A673 (cell line): ENCODE measurements at regions not wholly inside any gene's neighbourhood (a gene's known extent, or its start where the extent isn't known, plus 50 kb on each side); places are given as distances from the start of the nearest gene placed in this dataset.

Experiments used
- EZH2 ChIP-seq: fragments of 200-600 bp; sonication (generic); IDR thresholded peaks from 2 replicates; pipeline ENCODE4 v1.6.1; 2017; ENCODE audit warnings: borderline replicate concordance, low read depth, mild to moderate bottlenecking, mixed read lengths, antibody characterized with exemption, low read length; ENCODE audit not compliant: poor library complexity, severe bottlenecking
- TF ChIP-seq, protein P1 (sequence below): fragments of 300-800, 200-600 bp; sonication (generic); conservative IDR thresholded peaks from 2 replicates; pipeline ENCODE4 v1.5.1; 2017; ENCODE audit warnings: low read depth, mild to moderate bottlenecking, antibody characterized with exemption, low read length, moderate library complexity, mixed read lengths

DNA sequence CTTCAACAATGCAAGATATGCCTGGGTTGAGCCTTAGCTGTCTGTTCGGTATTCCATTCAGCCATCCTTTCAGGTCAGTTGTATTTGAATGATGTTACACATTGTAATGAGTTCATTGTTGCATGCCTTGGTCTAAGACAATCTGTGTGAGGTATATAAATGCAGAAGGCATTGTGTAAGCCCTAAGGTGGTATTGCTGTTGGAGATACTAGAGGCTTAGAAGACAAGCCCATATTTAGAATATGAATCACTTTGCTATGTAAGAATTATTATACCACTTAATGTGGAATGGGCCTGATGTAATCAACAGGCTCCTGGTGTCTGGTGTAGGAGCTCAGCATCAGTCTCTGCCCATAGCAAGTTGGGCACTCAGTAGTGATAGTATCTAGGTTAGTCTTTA, 473.4 kb upstream of the GNPDA2 start:
- TF ChIP-seq, protein P1, sequence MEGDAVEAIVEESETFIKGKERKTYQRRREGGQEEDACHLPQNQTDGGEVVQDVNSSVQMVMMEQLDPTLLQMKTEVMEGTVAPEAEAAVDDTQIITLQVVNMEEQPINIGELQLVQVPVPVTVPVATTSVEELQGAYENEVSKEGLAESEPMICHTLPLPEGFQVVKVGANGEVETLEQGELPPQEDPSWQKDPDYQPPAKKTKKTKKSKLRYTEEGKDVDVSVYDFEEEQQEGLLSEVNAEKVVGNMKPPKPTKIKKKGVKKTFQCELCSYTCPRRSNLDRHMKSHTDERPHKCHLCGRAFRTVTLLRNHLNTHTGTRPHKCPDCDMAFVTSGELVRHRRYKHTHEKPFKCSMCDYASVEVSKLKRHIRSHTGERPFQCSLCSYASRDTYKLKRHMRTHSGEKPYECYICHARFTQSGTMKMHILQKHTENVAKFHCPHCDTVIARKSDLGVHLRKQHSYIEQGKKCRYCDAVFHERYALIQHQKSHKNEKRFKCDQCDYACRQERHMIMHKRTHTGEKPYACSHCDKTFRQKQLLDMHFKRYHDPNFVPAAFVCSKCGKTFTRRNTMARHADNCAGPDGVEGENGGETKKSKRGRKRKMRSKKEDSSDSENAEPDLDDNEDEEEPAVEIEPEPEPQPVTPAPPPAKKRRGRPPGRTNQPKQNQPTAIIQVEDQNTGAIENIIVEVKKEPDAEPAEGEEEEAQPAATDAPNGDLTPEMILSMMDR, result no peak
- TF ChIP-seq EZH2, result no peak
